NCI-H748 (cell line): ENCODE measurements at regions not wholly inside any gene's neighbourhood (a gene's known extent, or its start where the extent isn't known, plus 50 kb on each side); places are given as distances from the start of the nearest gene placed in this dataset.
"Not testable (repeated sequence)": the region's sequence is repeated elsewhere in the genome, so short reads cannot be mapped to it uniquely, and the experiment has no call there.

ENCODE experiments used
- DNase-seq: peaks from one replicate; lab custom pipeline; 2025; ENCODE audit not compliant: unreplicated experiment; lab: John Stamatoyannopoulos, UW

GRCh38 chr5:159581502-159582249, 251.4 kb upstream of the IL12B start:
- peak; percentile 53 for DNase-seq

GRCh38 chr5:159582756-159583541, 252.7 kb upstream of the IL12B start:
- no peak for DNase-seq

GRCh38 chr5:159586921-159587320, 256.6 kb upstream of the IL12B start:
- no peak for DNase-seq

GRCh38 chr5:159588941-159589340, 258.7 kb upstream of the IL12B start:
- no peak for DNase-seq

- no peak for DNase-seq
These were observed 263.3 kb upstream of the IL12B start for GRCh38 chr5:159593518-159594073.

GRCh38 chr5:159595561-159595960, 265.3 kb upstream of the IL12B start:
- DNase-seq: not testable (repeated sequence)

GRCh38 chr5:159601216-159601615, 270.9 kb upstream of the IL12B start:
- no peak for DNase-seq

- DNase-seq: no peak
These were observed 272.1 kb upstream of the IL12B start for GRCh38 chr5:159602434-159602833.

- DNase-seq: no peak
These were observed 275.3 kb upstream of the IL12B start for GRCh38 chr5:159605585-159605984.

GRCh38 chr5:159609359-159609758, 279.1 kb upstream of the IL12B start:
- no peak for DNase-seq

- no peak for DNase-seq
These were observed 280.8 kb upstream of the IL12B start for GRCh38 chr5:159610966-159611579.

- DNase-seq: no peak
These were observed 286.7 kb upstream of the IL12B start for GRCh38 chr5:159616952-159617351.

GRCh38 chr5:159619826-159620225, 289.5 kb upstream of the IL12B start:
- DNase-seq: no peak

- DNase-seq: no peak
These were observed 290.7 kb upstream of the IL12B start for GRCh38 chr5:159620853-159621540.

GRCh38 chr5:159628703-159629102, 287.6 kb upstream of the ADRA1B start:
- no peak for DNase-seq

GRCh38 chr5:159629158-159629557, 287.1 kb upstream of the ADRA1B start:
- no peak for DNase-seq

- no peak for DNase-seq
These were observed 285.7 kb upstream of the ADRA1B start for GRCh38 chr5:159630545-159630944.

- no peak for DNase-seq
These were observed 285.3 kb upstream of the ADRA1B start for GRCh38 chr5:159631001-159631400.

- DNase-seq: no peak
These were observed 283.4 kb upstream of the ADRA1B start for GRCh38 chr5:159632866-159633265.

- DNase-seq: no peak
These were observed 277.8 kb upstream of the ADRA1B start for GRCh38 chr5:159638481-159638880.

GRCh38 chr5:159638954-159639559, 277.2 kb upstream of the ADRA1B start:
- no peak for DNase-seq
